22Rv1 (cell line): ENCODE measurements at regions not wholly inside any gene's neighbourhood (a gene's known extent, or its start where the extent isn't known, plus 50 kb on each side); places are given as distances from the start of the nearest gene placed in this dataset.

ENCODE experiments used
- H3K27ac ChIP-seq: fragments of 450-650 bp; 2 replicates; pipeline ENCODE4 v1.5.1; 2017
- ZFX ChIP-seq: fragments of 450-650 bp; IDR thresholded peaks from 2 replicates; pipeline ENCODE4 v1.6.1; 2017; ENCODE audit warnings: antibody characterized with exemption, borderline replicate concordance
- TF ChIP-seq, protein P1 (sequence below): fragments of 450-650 bp; IDR thresholded peaks from 2 replicates; pipeline ENCODE4 v1.5.1; 2017; ENCODE audit warnings: mild to moderate bottlenecking

DNA sequence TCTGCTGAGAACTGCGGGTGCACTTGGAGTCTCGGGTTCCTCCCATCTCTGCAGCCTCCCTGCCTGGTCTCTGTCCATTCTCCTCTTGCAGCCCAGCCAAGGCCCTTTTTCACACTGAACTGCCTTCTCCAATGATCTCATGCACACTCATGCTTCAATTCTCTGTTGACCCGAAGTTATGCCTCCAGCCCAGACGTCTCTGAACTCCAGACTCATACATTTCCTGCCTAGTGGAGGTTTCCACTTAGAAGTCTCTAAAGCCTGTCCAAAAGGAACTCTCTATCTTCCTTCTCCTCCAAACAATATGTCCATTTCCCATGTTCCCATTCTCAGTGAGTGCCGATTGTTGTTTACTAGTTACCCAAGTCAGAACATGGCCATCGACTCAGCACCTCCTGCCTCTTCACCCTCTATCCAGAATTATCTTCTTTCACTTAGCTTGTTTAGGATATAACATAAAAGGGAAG is 155.2 kb downstream of the IRS1 start:
- TF ChIP-seq ZFX: no peak
- TF ChIP-seq, protein P1, sequence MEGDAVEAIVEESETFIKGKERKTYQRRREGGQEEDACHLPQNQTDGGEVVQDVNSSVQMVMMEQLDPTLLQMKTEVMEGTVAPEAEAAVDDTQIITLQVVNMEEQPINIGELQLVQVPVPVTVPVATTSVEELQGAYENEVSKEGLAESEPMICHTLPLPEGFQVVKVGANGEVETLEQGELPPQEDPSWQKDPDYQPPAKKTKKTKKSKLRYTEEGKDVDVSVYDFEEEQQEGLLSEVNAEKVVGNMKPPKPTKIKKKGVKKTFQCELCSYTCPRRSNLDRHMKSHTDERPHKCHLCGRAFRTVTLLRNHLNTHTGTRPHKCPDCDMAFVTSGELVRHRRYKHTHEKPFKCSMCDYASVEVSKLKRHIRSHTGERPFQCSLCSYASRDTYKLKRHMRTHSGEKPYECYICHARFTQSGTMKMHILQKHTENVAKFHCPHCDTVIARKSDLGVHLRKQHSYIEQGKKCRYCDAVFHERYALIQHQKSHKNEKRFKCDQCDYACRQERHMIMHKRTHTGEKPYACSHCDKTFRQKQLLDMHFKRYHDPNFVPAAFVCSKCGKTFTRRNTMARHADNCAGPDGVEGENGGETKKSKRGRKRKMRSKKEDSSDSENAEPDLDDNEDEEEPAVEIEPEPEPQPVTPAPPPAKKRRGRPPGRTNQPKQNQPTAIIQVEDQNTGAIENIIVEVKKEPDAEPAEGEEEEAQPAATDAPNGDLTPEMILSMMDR: no peak
- H3K27ac ChIP-seq: no peak overlapping the region

DNA sequence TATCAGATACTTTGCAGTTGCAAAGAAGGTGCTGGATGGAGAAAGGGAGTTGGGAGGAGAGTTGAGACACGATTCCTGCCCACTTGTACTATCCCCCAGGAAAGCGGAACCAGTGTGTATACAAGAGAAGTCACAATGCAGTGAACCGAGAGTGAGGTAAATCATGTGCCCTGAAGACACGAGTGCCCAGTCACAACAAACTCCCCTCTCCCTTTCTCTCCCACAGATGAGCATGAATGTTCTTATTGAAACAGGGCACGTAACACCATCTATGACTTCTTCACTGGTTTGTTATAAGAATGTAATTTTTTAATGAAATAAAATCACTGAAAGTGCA is 155.7 kb downstream of the IRS1 start:
- no peak for TF ChIP-seq ZFX
- TF ChIP-seq, protein P1: no peak
- H3K27ac ChIP-seq: no peak overlapping the region

DNA sequence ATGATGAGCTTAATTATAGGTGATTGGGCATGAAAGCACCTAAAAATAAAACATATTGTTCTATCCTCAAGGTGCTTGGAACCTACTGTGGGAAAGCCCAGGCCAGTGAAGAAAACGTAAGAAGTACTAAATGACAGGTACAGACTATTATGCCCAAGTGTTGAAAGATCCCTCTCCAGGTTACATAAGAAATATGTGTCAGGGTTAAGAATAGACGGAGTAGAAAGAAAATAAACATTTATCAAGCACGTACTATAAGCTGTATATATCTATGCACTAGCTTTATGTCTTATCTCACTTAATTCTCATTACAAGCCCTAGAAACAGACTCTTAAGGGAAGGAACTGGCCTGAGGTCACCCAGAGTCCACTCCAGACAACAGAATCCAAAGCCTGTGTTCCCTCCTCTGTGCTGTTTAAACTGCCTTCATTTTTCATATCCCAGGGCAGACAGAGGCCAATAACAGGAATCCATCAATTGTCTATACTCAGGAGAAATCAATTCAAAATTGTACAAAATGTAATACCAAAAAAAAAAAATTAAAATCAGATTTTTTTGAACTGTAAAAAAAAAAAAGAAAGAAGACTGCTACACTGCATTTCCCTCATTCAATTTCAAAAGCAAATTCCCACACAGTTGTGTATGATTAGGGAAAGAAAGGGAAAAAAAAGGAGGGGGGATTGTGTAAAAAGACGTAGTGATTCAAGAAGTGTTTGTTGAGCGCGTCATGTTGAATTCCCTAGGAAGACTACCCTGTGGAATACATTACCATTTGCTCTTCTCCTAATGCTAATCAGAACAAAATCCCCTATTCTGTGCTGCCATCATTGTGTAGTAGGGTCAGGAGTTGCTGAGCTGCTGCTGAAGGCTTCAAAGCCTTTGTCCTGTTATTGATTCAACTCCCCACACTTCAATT is 156.3 kb downstream of the IRS1 start:
- H3K27ac ChIP-seq: no peak overlapping the region
- no peak for TF ChIP-seq ZFX
- TF ChIP-seq, protein P1: no peak

DNA sequence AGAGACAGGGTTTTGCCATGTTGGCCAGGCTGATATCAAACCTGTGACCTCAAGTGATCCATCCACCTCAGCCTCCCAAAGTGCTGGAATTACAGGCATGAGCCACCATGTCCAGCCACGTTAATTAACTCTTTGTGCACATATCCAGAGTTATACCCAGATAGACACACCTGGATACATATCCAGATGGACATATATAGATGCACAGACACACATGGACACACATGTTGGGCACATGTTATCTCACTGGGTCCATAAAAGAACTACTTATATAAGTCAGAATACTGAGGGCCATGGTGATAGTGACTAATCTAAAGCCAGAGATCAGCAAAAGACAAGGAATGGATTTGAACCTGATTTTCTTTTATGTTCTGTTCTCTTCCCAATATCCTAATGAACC is 158.6 kb downstream of the IRS1 start:
- no peak for TF ChIP-seq ZFX
- TF ChIP-seq, protein P1: no peak
- H3K27ac ChIP-seq: no peak overlapping the region

DNA sequence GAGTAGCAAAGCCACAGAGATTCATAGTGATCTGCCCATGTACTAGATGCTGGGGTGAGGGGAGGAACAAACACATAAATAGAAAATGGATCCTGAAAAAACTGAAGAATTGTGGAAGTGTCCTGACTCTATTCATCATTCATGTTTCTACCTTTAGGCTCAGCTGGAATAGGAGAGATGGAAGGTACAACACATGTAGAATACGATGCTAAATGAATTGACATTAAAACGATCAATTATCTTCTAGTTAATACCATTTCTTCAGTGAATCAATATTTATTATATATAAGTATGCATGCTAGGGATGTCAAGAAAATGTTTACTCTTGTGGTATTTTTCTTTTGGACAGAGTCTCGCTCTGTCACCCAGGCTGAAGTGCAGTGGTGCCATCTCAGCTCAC is 159.1 kb downstream of the IRS1 start:
- no peak overlapping the region for H3K27ac ChIP-seq
- no peak for TF ChIP-seq ZFX

DNA sequence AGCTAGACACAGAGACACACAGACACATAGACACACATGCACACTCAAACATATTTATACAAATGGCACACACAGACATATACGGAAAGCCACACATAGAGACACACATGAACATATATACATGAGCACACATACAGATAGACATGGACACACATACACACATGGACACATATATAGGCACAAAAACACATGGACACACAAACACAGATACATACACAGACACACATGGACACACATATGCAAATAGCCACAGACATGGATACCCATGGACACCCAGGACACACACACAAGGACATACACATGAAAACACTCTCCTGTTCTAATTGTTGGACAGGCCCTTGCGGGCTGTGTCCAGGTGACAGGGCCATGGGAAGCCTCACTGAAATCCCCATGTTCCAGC is 160.1 kb downstream of the IRS1 start:
- no peak for TF ChIP-seq ZFX
- TF ChIP-seq, protein P1: no peak
- H3K27ac ChIP-seq: no peak overlapping the region

DNA sequence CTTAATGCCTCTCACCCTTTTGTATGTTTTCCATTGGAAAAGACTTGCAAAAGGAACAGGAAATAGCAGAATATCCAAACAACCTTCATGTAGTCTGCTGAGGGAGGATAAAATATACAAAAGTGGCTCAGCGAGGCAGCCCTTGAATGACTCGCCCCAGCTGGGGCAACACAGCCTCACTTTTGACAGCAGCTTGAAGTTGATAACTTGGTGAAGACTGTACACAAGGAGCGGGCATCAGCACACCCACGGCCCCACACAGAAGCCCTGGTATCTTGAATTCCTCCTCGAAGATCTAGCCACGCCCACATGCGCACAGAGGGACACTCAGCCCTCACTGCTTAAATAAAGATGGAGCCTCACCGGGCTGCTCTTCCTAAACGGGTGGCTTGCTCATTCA is 161.0 kb downstream of the IRS1 start:
- TF ChIP-seq, protein P1: no peak
- no peak for TF ChIP-seq ZFX
- no peak overlapping the region for H3K27ac ChIP-seq

DNA sequence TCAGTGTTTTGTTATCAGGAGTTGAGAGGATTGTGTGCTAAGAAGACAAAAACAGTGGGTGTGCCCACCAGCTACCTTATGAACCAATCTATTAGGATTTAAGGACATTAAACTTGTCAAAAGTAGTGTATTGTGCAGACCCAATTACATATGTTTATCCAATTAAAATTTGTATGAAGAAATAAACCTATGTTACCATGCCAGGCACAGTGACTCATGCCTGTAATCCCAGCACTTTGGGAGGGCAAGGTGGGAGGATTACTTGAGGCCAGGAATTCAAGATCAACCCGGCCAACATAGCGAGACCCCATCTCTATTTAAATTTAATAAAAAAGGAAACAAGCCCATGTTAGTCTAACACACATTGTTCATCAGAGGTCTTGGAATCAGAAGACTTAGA is 162.2 kb downstream of the IRS1 start:
- H3K27ac ChIP-seq: no peak overlapping the region
- no peak for TF ChIP-seq ZFX
- TF ChIP-seq, protein P1: no peak
